Thyroid gland (tissue), 4 donors: ENCODE measurements at regions not wholly inside any gene's neighbourhood (a gene's known extent, or its start where the extent isn't known, plus 50 kb on each side); places are given as distances from the start of the nearest gene placed in this dataset.

Experiments used
- POLR2A ChIP-seq, 2 donors: fragments of 450-650 bp; IDR thresholded peaks; one replicate each; pipeline ENCODE4 v1.6.1; 2017; ENCODE audit warnings: antibody characterized with exemption in 2 of 2, mild to moderate bottlenecking in 2 of 2, moderate library complexity in 1 of 2
- TF ChIP-seq, protein P1 (sequence below), 6 experiments: fragments of 200-600 bp in 3 of 6; fragments of 450-650 bp in 3 of 6; sonication (generic) in 3 of 6; IDR thresholded peaks; one replicate each; pipeline ENCODE4 v1.5.1; 2016 to 2019; ENCODE audit warnings: antibody characterized with exemption in 6 of 6, mild to moderate bottlenecking in 2 of 6, inconsistent platforms in 1 of 6, moderate library complexity in 1 of 6

DNA sequence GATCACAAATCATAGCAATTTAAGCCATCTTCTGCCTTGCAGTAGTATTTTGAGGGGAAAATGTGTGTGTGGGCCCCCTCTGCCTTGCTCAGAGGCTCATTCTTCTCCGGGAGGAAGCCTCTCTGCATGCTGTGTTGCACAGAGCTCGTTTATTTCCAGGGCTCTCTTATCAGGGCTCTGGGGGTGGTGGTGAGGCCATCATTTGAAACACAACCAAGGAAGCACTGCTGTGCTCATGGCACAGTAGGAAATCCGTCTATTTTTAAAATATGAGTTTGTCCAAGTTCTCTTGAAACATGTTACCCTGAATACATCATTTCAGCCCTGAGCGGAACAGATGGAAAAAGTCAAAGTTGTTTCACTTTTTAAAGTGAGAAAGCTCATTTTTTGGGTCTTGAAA is 369.0 kb upstream of the CFAP20DC start:
- TF ChIP-seq, protein P1, sequence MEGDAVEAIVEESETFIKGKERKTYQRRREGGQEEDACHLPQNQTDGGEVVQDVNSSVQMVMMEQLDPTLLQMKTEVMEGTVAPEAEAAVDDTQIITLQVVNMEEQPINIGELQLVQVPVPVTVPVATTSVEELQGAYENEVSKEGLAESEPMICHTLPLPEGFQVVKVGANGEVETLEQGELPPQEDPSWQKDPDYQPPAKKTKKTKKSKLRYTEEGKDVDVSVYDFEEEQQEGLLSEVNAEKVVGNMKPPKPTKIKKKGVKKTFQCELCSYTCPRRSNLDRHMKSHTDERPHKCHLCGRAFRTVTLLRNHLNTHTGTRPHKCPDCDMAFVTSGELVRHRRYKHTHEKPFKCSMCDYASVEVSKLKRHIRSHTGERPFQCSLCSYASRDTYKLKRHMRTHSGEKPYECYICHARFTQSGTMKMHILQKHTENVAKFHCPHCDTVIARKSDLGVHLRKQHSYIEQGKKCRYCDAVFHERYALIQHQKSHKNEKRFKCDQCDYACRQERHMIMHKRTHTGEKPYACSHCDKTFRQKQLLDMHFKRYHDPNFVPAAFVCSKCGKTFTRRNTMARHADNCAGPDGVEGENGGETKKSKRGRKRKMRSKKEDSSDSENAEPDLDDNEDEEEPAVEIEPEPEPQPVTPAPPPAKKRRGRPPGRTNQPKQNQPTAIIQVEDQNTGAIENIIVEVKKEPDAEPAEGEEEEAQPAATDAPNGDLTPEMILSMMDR (IDR thresholded peaks at IDR 0.05) = no peak
- no peak for TF ChIP-seq POLR2A (IDR thresholded peaks at IDR 0.05)
